Right lobe of liver (tissue), 6 donors: ENCODE measurements at regions not wholly inside any gene's neighbourhood (a gene's known extent, or its start where the extent isn't known, plus 50 kb on each side); places are given as distances from the start of the nearest gene placed in this dataset.
A peak's percentile ranks its signal among the peaks of the same experiment; 100 is the strongest.
"Not testable (repeated sequence)": the region's sequence is repeated elsewhere in the genome, so short reads cannot be mapped to it uniquely, and the experiment has no call there.

Experiments
- ATAC-seq, 4 donors: fragments of 200-7000 bp; cut with Tn5 transposase; one replicate each; pipeline ENCODE4 v1.9.1; 2020; ENCODE audit warnings: mild to moderate bottlenecking in 4 of 4, moderate library complexity in 4 of 4
- DNase-seq, 3 donors: peaks; one replicate each; pipeline ENCODE4 v3.0.0-alpha.2; 2020
- H3K27ac ChIP-seq, 3 donors: fragments of 200-600 bp; one replicate each; pipeline ENCODE4 v1.8.0; 2022
- H3K27me3 ChIP-seq, 2 donors: fragments of 200-600 bp; one replicate each; pipeline ENCODE4 v1.8.0; 2022
- H3K36me3 ChIP-seq, 4 donors: fragments of 200-600 bp; sonication (generic) in 1 of 4; one replicate each; pipeline versions ENCODE4 v1.5.1 to v1.8.0; 2017 to 2022; ENCODE audit warnings: control low read depth in 1 of 4
- H3K4me1 ChIP-seq, 4 donors: fragments of 200-600 bp; sonication (generic) in 1 of 4; one replicate each; pipeline versions ENCODE4 v1.5.1 to v1.8.0; 2017 to 2022; ENCODE audit warnings: control low read depth in 1 of 4
- H3K4me3 ChIP-seq, 3 donors: fragments of 200-600 bp; one replicate each; pipeline ENCODE4 v1.8.0; 2022
- H3K9me3 ChIP-seq, 4 donors: fragments of 200-600 bp; sonication (generic) in 1 of 4; one replicate each; pipeline versions ENCODE4 v1.5.1 to v1.8.0; 2017 to 2022; ENCODE audit warnings: control low read depth in 1 of 4
- POLR2A ChIP-seq: fragments of 450-650 bp; IDR thresholded peaks from one replicate; pipeline ENCODE4 v1.6.1; 2017; ENCODE audit warnings: antibody characterized with exemption, mild to moderate bottlenecking
- WGBS: methylation state at CpG from one replicate; pipeline ENCODE4 v1.1.6; 2018; ENCODE audit warnings: low coverage, low lambda C conversion rate; ENCODE audit not compliant: insufficient coverage; ENCODE audit errors: missing lambda C conversion rate; 5-methylcytosine and 5-hydroxymethylcytosine counted together
- intact Hi-C, 2 donors: fragments of 100-400 bp; cut with DNase I; formaldehyde crosslinking; loops; one replicate each; pipeline versions ENCODE4 v1.11.2 to v1.14.1; 2022
- TF ChIP-seq, protein P1 (sequence below), 4 donors: fragments of 200-600 bp in 3 of 4; fragments of 450-650 bp in 1 of 4; IDR thresholded peaks; one replicate each; pipeline versions ENCODE4 v1.5.1 to v1.8.0; 2016 to 2022; ENCODE audit warnings: antibody characterized with exemption in 4 of 4, mild to moderate bottlenecking in 2 of 4
- donor health status: DM: no; HTN: yes; CAD: no.
- donor health status: DM: no; HTN: no; CAD: no.
- donor health status: DM: no; HTN: no; CAD: no.
- donor health status: DM: no; HTN: yes; CAD: no.
- donor health status: DM: no; HTN: yes; CAD: no.

DNA sequence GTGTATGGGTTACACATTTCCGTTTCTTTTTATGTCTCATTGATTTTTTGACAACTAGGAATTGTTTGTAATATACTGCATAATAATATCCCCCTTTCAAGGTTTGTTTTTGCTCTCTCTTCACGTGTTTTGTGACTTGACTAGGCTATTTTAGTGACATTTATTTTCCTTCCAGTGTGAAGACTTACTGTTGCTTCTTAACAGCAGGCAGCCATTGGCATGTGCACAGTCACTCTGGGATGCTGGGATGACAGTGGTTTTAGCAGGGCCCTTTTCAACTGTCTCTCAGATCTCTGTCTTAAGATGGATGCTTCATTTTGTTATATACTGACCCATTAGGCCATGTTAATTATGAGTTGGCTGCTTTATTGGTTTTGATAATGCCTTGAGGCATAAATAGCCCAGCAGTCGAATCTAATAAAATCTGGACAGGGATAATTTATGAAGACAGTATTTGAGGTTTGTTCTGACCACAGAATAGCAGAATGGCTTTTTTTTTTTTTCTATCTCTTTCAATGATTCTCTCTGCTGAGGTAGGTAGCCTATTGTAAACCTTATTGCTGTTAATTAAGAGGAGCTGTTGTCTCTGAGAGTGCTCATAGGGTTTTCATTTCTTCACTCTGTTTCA is 536.0 kb downstream of the GABRG2 start:
- Histone ChIP-seq H3K36me3 (no peaks in the 10 kb centered on the region), H3K27me3 (no peaks in the 10 kb centered on the region), H3K4me3 (no peak overlapping the region), H3K27ac (no peak overlapping the region), H3K9me3 (peaks cover 0 to 5% (median 0%) of the 10 kb centered on the region in 4 donors), H3K4me1 (no peaks in the 10 kb centered on the region)
- ATAC-seq (no peak), DNase-seq (no peak)
- TF ChIP-seq, protein P1, sequence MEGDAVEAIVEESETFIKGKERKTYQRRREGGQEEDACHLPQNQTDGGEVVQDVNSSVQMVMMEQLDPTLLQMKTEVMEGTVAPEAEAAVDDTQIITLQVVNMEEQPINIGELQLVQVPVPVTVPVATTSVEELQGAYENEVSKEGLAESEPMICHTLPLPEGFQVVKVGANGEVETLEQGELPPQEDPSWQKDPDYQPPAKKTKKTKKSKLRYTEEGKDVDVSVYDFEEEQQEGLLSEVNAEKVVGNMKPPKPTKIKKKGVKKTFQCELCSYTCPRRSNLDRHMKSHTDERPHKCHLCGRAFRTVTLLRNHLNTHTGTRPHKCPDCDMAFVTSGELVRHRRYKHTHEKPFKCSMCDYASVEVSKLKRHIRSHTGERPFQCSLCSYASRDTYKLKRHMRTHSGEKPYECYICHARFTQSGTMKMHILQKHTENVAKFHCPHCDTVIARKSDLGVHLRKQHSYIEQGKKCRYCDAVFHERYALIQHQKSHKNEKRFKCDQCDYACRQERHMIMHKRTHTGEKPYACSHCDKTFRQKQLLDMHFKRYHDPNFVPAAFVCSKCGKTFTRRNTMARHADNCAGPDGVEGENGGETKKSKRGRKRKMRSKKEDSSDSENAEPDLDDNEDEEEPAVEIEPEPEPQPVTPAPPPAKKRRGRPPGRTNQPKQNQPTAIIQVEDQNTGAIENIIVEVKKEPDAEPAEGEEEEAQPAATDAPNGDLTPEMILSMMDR (IDR thresholded peaks at IDR 0.05), result no peak
- TF ChIP-seq POLR2A, result no peak
- intact Hi-C loops, result no loop called here
- WGBS, result 20% methylated on average over 3 of the region's 3 CpGs

DNA sequence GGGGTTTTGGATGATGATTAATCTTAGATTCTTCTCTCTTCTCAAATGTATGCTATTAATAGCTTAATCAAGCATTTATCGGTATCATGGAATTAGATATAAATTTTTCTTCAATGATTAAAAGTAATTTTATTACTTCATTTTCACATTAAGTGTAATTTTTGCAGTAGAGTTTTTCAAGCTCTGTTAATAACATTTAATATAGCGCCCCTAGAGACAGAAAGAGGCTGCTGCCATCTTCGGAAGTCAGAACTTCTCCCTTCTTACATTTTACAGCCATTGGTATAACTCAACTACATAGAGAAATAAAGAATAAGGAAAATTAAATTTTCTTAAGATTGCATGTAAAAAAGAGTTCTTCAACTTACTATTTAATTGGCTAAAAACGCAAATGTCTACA is 540.3 kb downstream of the GABRG2 start:
- ATAC-seq, result no peak

DNA sequence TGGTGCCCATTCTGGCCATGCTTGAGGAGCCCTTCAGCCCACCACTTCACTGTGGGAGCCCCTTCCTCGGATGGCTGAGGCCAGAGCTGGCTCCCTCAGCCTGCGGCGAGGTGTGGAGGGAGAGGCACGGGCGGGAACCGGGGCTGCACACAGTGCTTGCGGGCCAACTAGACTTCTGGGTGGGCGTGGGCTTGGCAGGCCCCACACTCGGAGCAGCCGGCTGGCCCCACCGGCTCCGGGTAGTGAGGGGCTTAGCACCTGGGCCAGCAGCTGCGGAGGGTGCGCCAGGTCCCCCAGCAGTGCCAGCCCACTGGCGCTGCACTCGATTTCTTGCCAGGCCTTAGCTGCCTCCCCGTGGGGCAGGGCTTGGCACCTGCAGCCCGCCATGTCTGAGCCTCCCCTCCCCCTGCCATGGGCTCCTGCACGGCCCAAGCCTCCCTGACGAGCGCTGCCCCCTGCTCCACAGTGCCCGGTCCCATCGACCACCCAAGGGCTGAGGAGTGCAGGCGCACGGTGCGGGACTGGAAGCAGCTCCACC is 554.2 kb downstream of the GABRG2 start:
- intact Hi-C loops, result not testable (repeated sequence)
- WGBS, result no CpG with 5 or more reads among the region's 26 CpGs
- peak in 1 of 3 donors; percentile 13 for DNase-seq

More for the DNA sequence above, 540.3 kb downstream of the GABRG2 start:
- no peaks in the 10 kb centered on the region for H3K36me3 ChIP-seq
- 57% methylated on average over 4 of the region's 4 CpGs for WGBS
- intact Hi-C loops, result no loop called here
- H3K27ac ChIP-seq, result no peak overlapping the region
- H3K4me1 ChIP-seq, result no peaks in the 10 kb centered on the region
- H3K9me3 ChIP-seq, result no peaks in the 10 kb centered on the region
- TF ChIP-seq, protein P1 (IDR thresholded peaks at IDR 0.05), result peak in 1 of 4 donors; percentile 23
- TF ChIP-seq POLR2A, result no peak
- no peak for DNase-seq
- H3K27me3 ChIP-seq, result no peaks in the 10 kb centered on the region
- H3K4me3 ChIP-seq, result no peak overlapping the region

DNA sequence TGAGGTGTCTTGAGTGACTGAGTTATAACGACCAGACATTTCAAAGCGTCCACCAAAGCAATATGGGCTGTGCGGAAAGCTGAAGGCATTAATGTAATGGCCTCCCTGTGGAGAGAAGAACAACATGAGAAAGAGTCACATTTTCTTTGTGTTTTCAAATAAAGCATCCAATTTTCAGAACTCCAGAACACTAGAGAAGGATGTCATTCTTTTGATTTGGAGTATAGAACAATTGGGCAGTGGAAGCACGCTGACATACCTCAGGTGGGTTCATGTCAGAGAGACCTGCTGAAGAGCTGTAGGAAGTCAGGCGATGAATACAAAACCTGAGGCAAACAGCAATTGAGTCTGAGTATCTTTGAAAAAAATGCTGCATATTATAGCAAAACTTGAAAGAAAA is 556.5 kb downstream of the GABRG2 start:
- WGBS, result 72% methylated on average over 5 of the region's 5 CpGs
- TF ChIP-seq POLR2A, result no peak
- TF ChIP-seq, protein P1 (IDR thresholded peaks at IDR 0.05), result no peak
- Histone ChIP-seq H3K4me1 (no peaks in the 10 kb centered on the region), H3K4me3 (no peak overlapping the region), H3K9me3 (no peaks in the 10 kb centered on the region), H3K36me3 (no peaks in the 10 kb centered on the region), H3K27ac (no peak overlapping the region), H3K27me3 (no peaks in the 10 kb centered on the region)
- ATAC-seq (no peak), DNase-seq (no peak)
- intact Hi-C loops, result no loop called here

More for the DNA sequence above, 554.2 kb downstream of the GABRG2 start:
- ATAC-seq, H3K9me3 ChIP-seq, H3K27me3 ChIP-seq, H3K4me3 ChIP-seq, H3K27ac ChIP-seq, H3K4me1 ChIP-seq, H3K36me3 ChIP-seq: not testable (repeated sequence)

DNA sequence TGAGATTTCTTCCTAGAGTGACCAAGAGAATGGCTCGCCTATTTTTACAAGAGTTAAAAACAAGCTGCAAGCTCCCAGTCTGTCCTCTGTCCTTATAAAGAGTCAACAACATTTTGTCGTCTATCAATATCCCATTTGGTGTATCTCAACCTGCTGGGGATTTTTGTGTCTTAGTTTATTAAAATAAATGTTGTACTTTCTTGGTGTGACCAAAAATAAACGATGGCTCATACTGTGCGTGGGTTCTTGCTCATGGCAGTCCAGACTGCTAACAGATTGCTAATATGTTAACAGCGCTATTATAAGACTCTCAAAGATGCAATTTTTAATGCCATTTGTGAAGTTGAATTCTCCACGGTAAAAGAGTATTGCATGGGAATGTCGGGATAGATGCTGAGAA is 569.9 kb downstream of the GABRG2 start:
- no peaks in the 10 kb centered on the region for H3K9me3 ChIP-seq
- no peak for TF ChIP-seq POLR2A
- TF ChIP-seq, protein P1 (IDR thresholded peaks at IDR 0.05), result no peak
- no peak overlapping the region for H3K4me3 ChIP-seq
- H3K27me3 ChIP-seq, result no peaks in the 10 kb centered on the region
- WGBS, result 68% methylated on average over 7 of the region's 7 CpGs
- DNase-seq, result no peak
- no peaks in the 10 kb centered on the region for H3K4me1 ChIP-seq
- intact Hi-C loops, result no loop called here
- H3K27ac ChIP-seq, result no peak overlapping the region
- H3K36me3 ChIP-seq, result no peaks in the 10 kb centered on the region
- ATAC-seq, result no peak
